ENCODE measurements at regions not wholly inside any gene's neighbourhood (a gene's known extent, or its start where the extent isn't known, plus 50 kb on each side); places are given as distances from the start of the nearest gene placed in this dataset.

DNA sequence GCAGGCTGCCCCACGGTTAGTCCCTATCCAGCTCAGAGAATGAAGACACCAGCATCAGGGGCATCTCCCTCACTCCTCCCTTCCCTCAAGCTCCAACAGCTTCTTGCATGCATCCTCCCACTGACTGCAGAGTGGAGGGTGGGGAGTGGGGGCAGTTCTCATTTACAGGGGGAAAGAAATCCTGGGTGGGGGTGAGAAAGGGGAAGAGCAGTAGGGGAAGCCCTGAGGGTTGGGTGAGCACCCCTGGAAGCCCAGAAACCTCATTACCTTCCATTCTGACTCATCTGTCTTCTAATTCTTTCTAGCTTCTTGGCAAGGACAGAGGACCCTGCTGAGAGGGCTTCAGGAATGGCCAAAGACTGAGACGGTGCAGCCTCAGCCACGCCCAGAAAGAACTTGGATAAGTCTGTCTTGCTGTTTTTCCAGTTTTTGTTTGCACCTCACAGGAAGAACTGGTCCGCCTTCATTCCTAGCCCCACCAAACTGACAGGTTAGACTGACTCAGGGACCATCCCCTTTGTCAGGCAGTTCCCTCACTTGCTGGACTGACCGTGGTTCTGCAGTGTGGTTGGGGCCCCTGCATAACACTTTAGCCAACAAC lies 52.5 kb upstream of the WSB1 start:
- peak; percentile 82 for DNase-seq (ENCODE audit: low spot score)

DNA sequence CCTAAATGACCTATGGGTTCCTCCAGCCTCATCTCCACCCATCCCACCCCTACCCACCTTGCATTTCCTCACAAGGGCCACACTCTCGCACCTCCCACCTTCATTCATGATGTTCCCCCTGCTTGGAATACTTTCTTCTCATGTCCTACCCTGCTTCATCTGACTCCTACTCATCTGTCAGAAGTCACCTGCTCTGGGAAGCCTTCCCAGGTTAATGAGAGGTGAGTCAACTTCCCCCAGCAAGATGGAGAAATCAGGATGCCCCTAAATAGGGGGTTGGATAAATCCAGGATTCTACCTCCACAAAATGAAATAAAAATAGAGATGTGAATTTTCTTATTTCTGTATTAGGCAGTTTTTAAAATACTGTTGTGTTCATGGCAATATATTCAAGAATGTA lies 51.0 kb upstream of the WSB1 start:
- no peak for DNase-seq (ENCODE audit: low spot score)

DNA sequence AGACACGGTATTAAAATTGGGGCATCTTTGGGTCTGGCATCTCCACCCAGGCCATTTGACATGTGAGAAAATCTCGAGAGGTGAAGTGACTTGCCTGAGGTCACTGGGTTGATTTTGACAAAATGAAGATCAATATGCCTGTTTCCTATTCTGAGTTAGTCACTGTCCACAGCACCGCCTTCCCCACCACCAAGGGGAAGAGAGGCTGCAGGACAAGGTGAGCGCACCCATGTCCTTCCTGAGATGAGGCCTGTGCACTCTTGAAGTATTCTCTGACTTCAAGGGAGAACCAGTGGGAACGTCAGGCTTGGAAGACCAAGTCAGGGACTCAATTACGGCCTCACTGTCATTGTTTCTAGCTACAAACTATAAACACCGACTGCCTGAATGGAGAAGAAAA lies 49.9 kb upstream of the WSB1 start:
- no peak for DNase-seq (ENCODE audit: low spot score)

All from ureter (tissue), 1 donor.